Activated naive CD4-positive, alpha-beta T cell treated with anti-CD3 and anti-CD28 coated beads, Interleukin-2, amount 10 ng/mL, durations not matched to agents 7 days and 5 days (primary cell): ENCODE measurements at regions not wholly inside any gene's neighbourhood (a gene's known extent, or its start where the extent isn't known, plus 50 kb on each side); places are given as distances from the start of the nearest gene placed in this dataset.
"Not testable (repeated sequence)": the region's sequence is repeated elsewhere in the genome, so short reads cannot be mapped to it uniquely, and the experiment has no call there.

Source experiments
- CTCF ChIA-PET: fragments of 350-600 bp; sonication (Branson Sonifier 250); formaldehyde crosslinking; loops from one replicate; lab custom pipeline; 2021; ENCODE audit warnings: antibody characterized with exemption; lab: Charles Lee
- DNase-seq: peaks from one replicate; pipeline ENCODE4 v3.0.0-alpha.2; 2020
- H3K27ac Mint-ChIP-seq: one replicate; pipeline ENCODE4 v1.8.0; 2021; ENCODE audit warnings: mild to moderate bottlenecking, moderate library complexity, mixed read lengths
- H3K27me3 Mint-ChIP-seq: one replicate; pipeline ENCODE4 v1.8.0; 2021; ENCODE audit warnings: mild to moderate bottlenecking, mixed read lengths
- H3K36me3 Mint-ChIP-seq: one replicate; pipeline ENCODE4 v1.8.0; 2021; ENCODE audit warnings: mixed read lengths
- H3K4me1 Mint-ChIP-seq: one replicate; pipeline ENCODE4 v1.8.0; 2021; ENCODE audit warnings: mixed read lengths
- H3K4me3 Mint-ChIP-seq: one replicate; pipeline ENCODE4 v1.8.0; 2021; ENCODE audit warnings: mild to moderate bottlenecking, moderate library complexity, mixed read lengths
- H3K9me3 Mint-ChIP-seq: one replicate; pipeline ENCODE4 v1.8.0; 2021; ENCODE audit warnings: mixed read lengths

DNA sequence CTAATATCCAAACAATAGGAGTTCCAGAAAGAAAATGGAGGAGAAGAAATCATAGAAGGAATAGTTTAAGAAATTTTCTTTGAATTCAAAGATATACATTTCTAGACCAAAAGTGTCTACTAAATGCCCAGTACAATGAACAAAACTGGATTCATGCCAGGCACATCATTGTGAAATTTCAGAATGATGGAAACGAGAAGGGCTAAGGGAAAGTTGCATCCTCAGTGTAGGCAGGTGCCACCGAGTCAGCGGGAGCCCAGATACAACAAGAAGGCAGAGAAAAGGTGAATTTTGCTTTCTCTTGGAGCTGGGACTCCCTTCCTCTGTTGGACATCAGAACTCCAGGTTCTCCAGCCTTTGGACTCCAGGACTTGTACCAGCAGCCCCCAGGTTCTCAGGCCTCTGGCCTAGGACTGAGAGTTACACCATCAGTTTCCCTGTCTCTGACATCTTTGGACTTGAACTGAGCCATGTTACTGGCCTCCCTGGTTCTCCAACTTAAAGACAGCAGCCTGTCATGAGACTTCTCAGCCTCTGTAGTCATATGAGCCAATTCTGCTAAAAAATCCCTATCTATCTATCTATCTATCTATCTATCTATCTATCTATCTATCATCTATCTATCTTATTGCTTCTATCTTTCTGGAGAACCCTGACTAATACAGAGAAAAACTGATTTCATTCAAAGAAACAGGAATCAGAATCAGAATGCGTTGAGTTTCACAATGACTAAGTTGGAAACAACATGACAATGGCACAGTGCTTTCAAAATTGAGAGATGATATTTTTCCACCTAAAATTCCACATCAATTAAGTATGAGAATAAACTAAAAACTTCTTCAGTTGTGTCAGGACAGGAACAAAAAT, 207.7 kb downstream of the FAM43A start:
- CTCF ChIA-PET = no interaction called here

GRCh38 chr3:194894538-194894937, 208.9 kb downstream of the FAM43A start:
- peaks cover 12% of the 10 kb centered on the region for H3K9me3 Mint-ChIP-seq
- H3K4me3 Mint-ChIP-seq = no peak overlapping the region
- no peak for DNase-seq
- H3K4me1 Mint-ChIP-seq = peaks cover 2% of the 10 kb centered on the region
- CTCF ChIA-PET = no interaction called here
- no peaks in the 10 kb centered on the region for H3K36me3 Mint-ChIP-seq
- no peak overlapping the region for H3K27ac Mint-ChIP-seq
- H3K27me3 Mint-ChIP-seq = peaks cover 16% of the 10 kb centered on the region

More for the DNA sequence above, 207.7 kb downstream of the FAM43A start:
- peaks cover 2% of the 10 kb centered on the region for H3K4me1 Mint-ChIP-seq
- H3K27me3 Mint-ChIP-seq = peaks cover 23% of the 10 kb centered on the region
- DNase-seq = no peak
- H3K27ac Mint-ChIP-seq = no peak overlapping the region
- H3K36me3 Mint-ChIP-seq = no peaks in the 10 kb centered on the region
- H3K9me3 Mint-ChIP-seq = peaks cover 14% of the 10 kb centered on the region
- H3K4me3 Mint-ChIP-seq = no peak overlapping the region

DNA sequence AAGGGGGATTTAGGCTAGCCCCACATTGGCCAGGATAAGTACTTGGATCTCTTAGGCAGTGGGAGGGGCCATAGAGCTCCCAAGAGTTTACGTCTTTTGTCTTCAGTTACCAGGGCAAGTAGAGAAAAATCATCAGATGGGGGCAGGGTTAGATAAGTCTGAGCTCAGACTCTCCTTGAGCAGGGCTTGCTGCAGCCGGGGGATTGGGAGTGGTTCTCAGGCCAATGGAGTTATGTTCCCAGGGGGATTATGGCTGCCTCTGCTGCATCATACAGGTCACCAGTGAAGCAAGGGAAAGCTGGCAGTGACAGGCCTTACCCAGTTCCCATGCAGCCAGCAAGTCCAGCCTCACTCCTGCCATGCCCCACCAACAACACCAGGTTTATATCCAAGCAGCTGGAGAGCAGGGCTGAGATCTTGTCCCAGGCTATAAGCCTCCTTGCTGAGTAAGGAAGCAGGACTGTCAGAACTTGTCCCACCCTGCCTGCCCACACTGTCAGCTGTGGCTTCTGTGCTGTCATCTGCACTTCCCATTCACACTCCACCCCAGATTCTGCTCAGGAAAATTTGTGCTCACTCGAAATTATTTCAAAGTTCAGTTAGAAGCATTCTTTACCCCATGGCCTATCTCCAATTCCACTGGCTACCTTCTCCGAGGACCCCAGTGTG, 215.3 kb downstream of the FAM43A start:
- Mint-ChIP-seq H3K4me1 (peaks cover 3% of the 10 kb centered on the region), H3K27me3 (peaks cover 33% of the 10 kb centered on the region), H3K4me3 (no peak overlapping the region), H3K9me3 (peaks cover 11% of the 10 kb centered on the region), H3K36me3 (no peaks in the 10 kb centered on the region), H3K27ac (no peak overlapping the region)
- CTCF ChIA-PET = no interaction called here
- DNase-seq = no peak

- peaks cover 11% of the 10 kb centered on the region for H3K9me3 Mint-ChIP-seq
- DNase-seq, H3K27ac Mint-ChIP-seq, CTCF ChIA-PET, H3K4me3 Mint-ChIP-seq, H3K4me1 Mint-ChIP-seq, H3K36me3 Mint-ChIP-seq: not testable (repeated sequence)
- peaks cover 20% of the 10 kb centered on the region for H3K27me3 Mint-ChIP-seq
Measured at GRCh38 chr3:194903447-194903846, 217.8 kb downstream of the FAM43A start.

GRCh38 chr3:194904999-194905398, 219.3 kb downstream of the FAM43A start:
- DNase-seq, H3K36me3 Mint-ChIP-seq, H3K4me3 Mint-ChIP-seq, H3K4me1 Mint-ChIP-seq, H3K9me3 Mint-ChIP-seq, H3K27ac Mint-ChIP-seq, CTCF ChIA-PET: not testable (repeated sequence)
- H3K27me3 Mint-ChIP-seq = peaks cover 21% of the 10 kb centered on the region

DNA sequence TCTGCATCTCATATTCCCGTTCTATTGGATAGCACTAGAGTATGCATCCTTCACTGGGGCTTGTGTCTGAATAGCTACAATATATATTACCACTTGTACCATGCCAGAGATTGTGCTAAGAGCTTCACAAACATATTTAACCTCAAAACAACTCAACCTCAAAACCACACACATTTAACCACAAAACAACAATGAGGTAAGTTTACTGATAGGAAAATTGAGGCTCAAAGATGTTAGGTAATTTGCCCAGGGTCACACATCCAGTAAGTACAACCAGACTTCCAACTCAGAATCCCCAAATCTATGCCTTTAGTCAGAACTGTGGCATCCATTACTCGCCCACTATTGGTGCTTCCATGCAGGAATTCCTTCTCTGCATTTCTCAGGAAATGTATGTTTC, 220.0 kb downstream of the FAM43A start:
- Mint-ChIP-seq H3K4me3 (no peak overlapping the region), H3K9me3 (peaks cover 6% of the 10 kb centered on the region), H3K27ac (no peak overlapping the region), H3K27me3 (peaks cover 18% of the 10 kb centered on the region), H3K36me3 (no peaks in the 10 kb centered on the region), H3K4me1 (peaks cover 3% of the 10 kb centered on the region)
- CTCF ChIA-PET = no interaction called here
- DNase-seq = no peak

- Mint-ChIP-seq H3K27me3 (peaks cover 13% of the 10 kb centered on the region), H3K36me3 (no peaks in the 10 kb centered on the region), H3K4me3 (no peak overlapping the region), H3K27ac (no peak overlapping the region), H3K9me3 (peaks cover 4% of the 10 kb centered on the region), H3K4me1 (peaks cover 3% of the 10 kb centered on the region)
- no peak for DNase-seq
- CTCF ChIA-PET = no interaction called here
Measured at GRCh38 chr3:194906229-194906629, 220.5 kb downstream of the FAM43A start.

- CTCF ChIA-PET = no interaction called here
Measured at GRCh38 chr3:194906970-194907629, 221.4 kb downstream of the FAM43A start.

DNA sequence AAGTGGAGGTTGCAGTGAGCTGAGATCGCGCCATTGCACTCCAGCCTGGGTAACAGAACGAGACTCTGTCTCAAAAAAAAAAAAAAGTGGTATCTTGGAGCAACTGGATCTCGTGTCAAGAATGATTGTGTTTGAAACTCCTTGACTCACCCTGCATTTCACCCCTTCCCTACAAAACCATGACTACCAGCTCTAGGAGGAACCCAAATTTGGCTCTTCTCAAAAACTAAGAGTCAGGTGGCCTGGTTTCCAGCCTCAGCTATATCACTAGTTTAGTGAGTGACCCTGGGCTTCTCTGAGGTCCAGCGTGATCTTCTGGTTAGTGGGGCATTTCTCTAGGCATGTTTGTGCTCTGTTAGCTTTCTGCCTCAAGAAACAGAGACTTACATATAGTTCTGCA, 222.1 kb downstream of the FAM43A start:
- Mint-ChIP-seq H3K4me1 (peaks cover 3% of the 10 kb centered on the region), H3K36me3 (no peaks in the 10 kb centered on the region), H3K27me3 (peaks cover 11% of the 10 kb centered on the region), H3K4me3 (no peak overlapping the region), H3K27ac (no peak overlapping the region), H3K9me3 (peaks cover 4% of the 10 kb centered on the region)
- CTCF ChIA-PET = no interaction called here
- DNase-seq = no peak

More at GRCh38 chr3:194906970-194907629, 221.4 kb downstream of the FAM43A start:
- Mint-ChIP-seq H3K9me3 (peaks cover 4% of the 10 kb centered on the region), H3K4me1 (peaks cover 3% of the 10 kb centered on the region), H3K4me3 (no peak overlapping the region), H3K36me3 (no peaks in the 10 kb centered on the region), H3K27ac (no peak overlapping the region), H3K27me3 (peaks cover 8% of the 10 kb centered on the region)
- no peak for DNase-seq

- H3K27ac Mint-ChIP-seq = no peak overlapping the region
- H3K4me1 Mint-ChIP-seq = peaks cover 3% of the 10 kb centered on the region
- H3K27me3 Mint-ChIP-seq = peaks cover 12% of the 10 kb centered on the region
- no peak for DNase-seq
- CTCF ChIA-PET = no interaction called here
- H3K9me3 Mint-ChIP-seq = peaks cover 4% of the 10 kb centered on the region
- H3K36me3 Mint-ChIP-seq = no peaks in the 10 kb centered on the region
- H3K4me3 Mint-ChIP-seq = no peak overlapping the region
Measured at GRCh38 chr3:194908496-194908895, 222.8 kb downstream of the FAM43A start.

DNA sequence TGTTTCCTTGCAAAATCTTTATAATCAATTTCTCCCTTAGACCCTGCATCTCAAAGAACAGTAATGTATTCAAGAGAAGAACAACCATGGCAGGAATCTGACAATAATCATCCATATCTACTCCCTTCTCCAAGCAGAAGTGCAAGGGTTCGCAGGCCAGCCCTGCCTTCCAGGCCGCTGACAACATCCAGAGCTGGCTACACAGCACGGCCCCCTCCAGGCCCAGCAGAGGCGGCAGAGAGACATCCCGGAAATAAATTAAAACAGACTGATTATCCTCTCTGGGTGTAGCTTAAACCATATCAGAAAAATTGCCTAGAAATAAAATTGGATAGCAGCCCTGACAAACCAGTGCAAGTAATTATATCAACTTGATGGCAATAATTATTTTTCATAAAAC, 223.3 kb downstream of the FAM43A start:
- H3K9me3 Mint-ChIP-seq = peaks cover 4% of the 10 kb centered on the region
- no peaks in the 10 kb centered on the region for H3K36me3 Mint-ChIP-seq
- peaks cover 3% of the 10 kb centered on the region for H3K4me1 Mint-ChIP-seq
- no peak for DNase-seq
- H3K4me3 Mint-ChIP-seq = no peak overlapping the region
- peaks cover 10% of the 10 kb centered on the region for H3K27me3 Mint-ChIP-seq
- CTCF ChIA-PET = no interaction called here
- H3K27ac Mint-ChIP-seq = no peak overlapping the region

- DNase-seq = no peak
- Mint-ChIP-seq H3K27ac (no peak overlapping the region), H3K9me3 (no peaks in the 10 kb centered on the region), H3K4me3 (no peak overlapping the region), H3K36me3 (no peaks in the 10 kb centered on the region), H3K4me1 (peaks cover 3% of the 10 kb centered on the region), H3K27me3 (peaks cover 14% of the 10 kb centered on the region)
- CTCF ChIA-PET = no interaction called here
Measured at GRCh38 chr3:194910414-194910984, 224.8 kb downstream of the FAM43A start.

GRCh38 chr3:194913316-194913715, 227.6 kb downstream of the FAM43A start:
- H3K9me3 Mint-ChIP-seq = no peaks in the 10 kb centered on the region
- H3K4me3 Mint-ChIP-seq = no peak overlapping the region
- no peak for DNase-seq
- no peaks in the 10 kb centered on the region for H3K4me1 Mint-ChIP-seq
- H3K27me3 Mint-ChIP-seq = peaks cover 19% of the 10 kb centered on the region
- CTCF ChIA-PET = no interaction called here
- H3K36me3 Mint-ChIP-seq = no peaks in the 10 kb centered on the region
- H3K27ac Mint-ChIP-seq = no peak overlapping the region

- DNase-seq, H3K4me3 Mint-ChIP-seq, H3K9me3 Mint-ChIP-seq, H3K4me1 Mint-ChIP-seq, H3K36me3 Mint-ChIP-seq, CTCF ChIA-PET, H3K27ac Mint-ChIP-seq: not testable (repeated sequence)
- H3K27me3 Mint-ChIP-seq = peaks cover 11% of the 10 kb centered on the region
Measured at GRCh38 chr3:194924889-194925288, 239.2 kb downstream of the FAM43A start.
